ENCODE measurements at regions not wholly inside any gene's neighbourhood (a gene's known extent, or its start where the extent isn't known, plus 50 kb on each side); places are given as distances from the start of the nearest gene placed in this dataset.

- no peaks in the 10 kb centered on the region for H3K9me3 ChIP-seq (ENCODE audit: control insufficient read depth in 1 of 2, insufficient read depth in 1 of 2, low read length in 2 of 2)
- intact Hi-C loops (cut with DNase I, micrococcal nuclease) = no loop called here
- H3K36me3 ChIP-seq (ENCODE audit: insufficient read depth, low read length) = no peaks in the 10 kb centered on the region
- ChIA-PET POLR2A (no interaction called here), CTCF (no interaction called here)
- no peak overlapping the region for H3K27ac Mint-ChIP-seq
- ATAC-seq (ENCODE audit: poor library complexity) (no peak), DNase-seq (no peak)
- no peaks in the 10 kb centered on the region for H3K9me3 Mint-ChIP-seq
- H3K27me3 ChIP-seq (ENCODE audit: control insufficient read depth in 1 of 2, insufficient read depth in 2 of 2, low read length in 2 of 2) = peaks cover 0 to 3% of the 10 kb centered on the region in 2 experiments
- H3K4me3 ChIP-seq (ENCODE audit: low read length) = no peak overlapping the region
- H3K27me3 Mint-ChIP-seq = peaks cover 23% of the 10 kb centered on the region
- H3K4me3 Mint-ChIP-seq = no peak overlapping the region
- TF ChIP-seq CTCF (IDR thresholded peaks at IDR 0.05) = no peak
- H3K36me3 Mint-ChIP-seq (ENCODE audit: low read depth) = no peaks in the 10 kb centered on the region
- H3K4me1 Mint-ChIP-seq (ENCODE audit: low read depth) = no peaks in the 10 kb centered on the region
- H3K27ac ChIP-seq (ENCODE audit: low read depth in 1 of 2, low read length in 2 of 2) = no peak overlapping the region
- H3K4me1 ChIP-seq (ENCODE audit: insufficient read depth, low read length) = no peaks in the 10 kb centered on the region
These were observed 115.0 kb upstream of the PDE5A start for GRCh38 chr4:119743644-119744043.

GRCh38 chr4:119739796-119740195 lies 111.2 kb upstream of the PDE5A start:
- H3K4me3 Mint-ChIP-seq = no peak overlapping the region
- ChIA-PET CTCF (no interaction called here), POLR2A (no interaction called here)
- H3K4me3 ChIP-seq (ENCODE audit: low read length) = no peak overlapping the region
- no peaks in the 10 kb centered on the region for H3K9me3 Mint-ChIP-seq
- no peak for DNase-seq
- H3K27me3 ChIP-seq (ENCODE audit: control insufficient read depth in 1 of 2, insufficient read depth in 2 of 2, low read length in 2 of 2) = peaks cover 0 to 3% of the 10 kb centered on the region in 2 experiments
- intact Hi-C loops (cut with DNase I, micrococcal nuclease) = no loop called here
- no peaks in the 10 kb centered on the region for H3K36me3 ChIP-seq (ENCODE audit: insufficient read depth, low read length)
- no peaks in the 10 kb centered on the region for H3K36me3 Mint-ChIP-seq (ENCODE audit: low read depth)
- H3K27me3 Mint-ChIP-seq = peaks cover 9% of the 10 kb centered on the region
- H3K4me1 Mint-ChIP-seq (ENCODE audit: low read depth) = no peaks in the 10 kb centered on the region
- H3K4me1 ChIP-seq (ENCODE audit: insufficient read depth, low read length) = no peaks in the 10 kb centered on the region
- no peak for ATAC-seq (ENCODE audit: poor library complexity)
- no peak overlapping the region for H3K27ac Mint-ChIP-seq
- no peak overlapping the region for H3K27ac ChIP-seq (ENCODE audit: low read depth in 1 of 2, low read length in 2 of 2)
- no peaks in the 10 kb centered on the region for H3K9me3 ChIP-seq (ENCODE audit: control insufficient read depth in 1 of 2, insufficient read depth in 1 of 2, low read length in 2 of 2)
- no peak for TF ChIP-seq CTCF (IDR thresholded peaks at IDR 0.05)

- H3K27ac Mint-ChIP-seq = no peak overlapping the region
- no peaks in the 10 kb centered on the region for H3K4me1 ChIP-seq (ENCODE audit: insufficient read depth, low read length)
- ATAC-seq (ENCODE audit: poor library complexity) (no peak), DNase-seq (no peak)
- H3K27me3 ChIP-seq (ENCODE audit: control insufficient read depth in 1 of 2, insufficient read depth in 2 of 2, low read length in 2 of 2) = no peaks in the 10 kb centered on the region
- intact Hi-C loops (cut with DNase I, micrococcal nuclease) = no loop called here
- H3K4me1 Mint-ChIP-seq (ENCODE audit: low read depth) = no peaks in the 10 kb centered on the region
- no peaks in the 10 kb centered on the region for H3K36me3 ChIP-seq (ENCODE audit: insufficient read depth, low read length)
- no peak overlapping the region for H3K4me3 ChIP-seq (ENCODE audit: low read length)
- no peaks in the 10 kb centered on the region for H3K9me3 Mint-ChIP-seq
- CTCF ChIA-PET = no interaction called here
- TF ChIP-seq CTCF (IDR thresholded peaks at IDR 0.05) = no peak
- no peak overlapping the region for H3K27ac ChIP-seq (ENCODE audit: low read depth in 1 of 2, low read length in 2 of 2)
- H3K27me3 Mint-ChIP-seq = peaks cover 4% of the 10 kb centered on the region
- no peaks in the 10 kb centered on the region for H3K9me3 ChIP-seq (ENCODE audit: control insufficient read depth in 1 of 2, insufficient read depth in 1 of 2, low read length in 2 of 2)
- POLR2A ChIA-PET = no interaction called here
- no peaks in the 10 kb centered on the region for H3K36me3 Mint-ChIP-seq (ENCODE audit: low read depth)
- H3K4me3 Mint-ChIP-seq = no peak overlapping the region
These were observed 110.3 kb upstream of the PDE5A start for GRCh38 chr4:119738901-119739300.
